ENCODE measurements at regions not wholly inside any gene's neighbourhood (a gene's known extent, or its start where the extent isn't known, plus 50 kb on each side); places are given as distances from the start of the nearest gene placed in this dataset.

- H3K27ac ChIP-seq, result no peak overlapping the region
- DNase-seq, result peak; percentile 48 to 75 (median 61)
- no peaks in the 10 kb centered on the region for H3K36me3 ChIP-seq
- TF ChIP-seq CTCF (IDR thresholded peaks at IDR 0.05), result peak; percentile 63 to 73 (median 67)
- TF ChIP-seq POLR2A (IDR thresholded peaks at IDR 0.05), result no peak
- H3K9me3 ChIP-seq, result no peaks in the 10 kb centered on the region
- no peaks in the 10 kb centered on the region for H3K27me3 ChIP-seq
- 1 to 7% (median 2%) methylated on average over 2 of the region's 2 CpGs for WGBS, 3 donors
- H3K4me3 ChIP-seq, result no peak overlapping the region
- intact Hi-C loops (cut with DNase I), result loop anchor here (2.0 to 10.0 kb wide), 4 partner anchors 304 to 754 kb away; no protein-coding TSS in a partner anchor
- peaks cover 3% of the 10 kb centered on the region for H3K4me1 ChIP-seq (ENCODE audit: insufficient read depth)
Observed at GRCh38 chr12:11581179-11581755, 68.2 kb upstream of the ETV6 start.

GRCh38 chr12:11584221-11584855 is 65.1 kb upstream of the ETV6 start:
- no peak for TF ChIP-seq POLR2A (IDR thresholded peaks at IDR 0.05)
- DNase-seq, result no peak
- H3K27ac ChIP-seq, result no peak overlapping the region
- WGBS, 3 donors, result 85 to 86% (median 86%) methylated on average over 7 of the region's 7 CpGs
- peaks cover 3% of the 10 kb centered on the region for H3K4me1 ChIP-seq (ENCODE audit: insufficient read depth)
- H3K36me3 ChIP-seq, result no peaks in the 10 kb centered on the region
- intact Hi-C loops (cut with DNase I), result loop anchor here (5.0 to 10.0 kb wide), 3 partner anchors 300 to 750 kb away; no protein-coding TSS in a partner anchor
- H3K27me3 ChIP-seq, result no peaks in the 10 kb centered on the region
- no peaks in the 10 kb centered on the region for H3K9me3 ChIP-seq
- H3K4me3 ChIP-seq, result no peak overlapping the region

DNA sequence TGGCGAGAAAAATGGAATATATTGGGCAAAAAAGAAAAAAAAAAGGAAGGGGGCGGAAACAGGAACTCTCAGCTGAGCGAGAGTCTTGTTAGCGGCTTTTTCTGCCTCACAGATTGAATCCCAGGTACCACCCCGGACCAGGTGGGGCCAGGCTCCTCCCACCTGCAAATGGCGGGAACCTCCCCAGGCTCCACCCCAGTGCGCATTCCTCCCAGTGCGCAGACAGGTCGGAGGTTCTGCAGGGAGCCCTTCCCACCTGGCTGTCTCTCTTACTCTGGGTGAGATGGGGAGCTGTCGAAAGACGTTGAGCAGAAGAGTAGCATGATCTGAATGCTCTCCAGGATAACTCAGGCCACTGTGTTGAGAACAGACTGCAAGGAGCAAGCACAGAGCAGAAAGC is 57.0 kb upstream of the ETV6 start:
- intact Hi-C loops (cut with DNase I), result loop anchor here in 1 of 4 donors (5.0 kb wide), 1 partner anchor 425 kb away; no protein-coding TSS in a partner anchor

GRCh38 chr12:11593013-11593412 is 56.5 kb upstream of the ETV6 start:
- Histone ChIP-seq H3K27me3 (no peaks in the 10 kb centered on the region), H3K27ac (no peak overlapping the region), H3K36me3 (no peaks in the 10 kb centered on the region), H3K9me3 (no peaks in the 10 kb centered on the region), H3K4me3 (no peak overlapping the region), H3K4me1 (ENCODE audit: insufficient read depth) (no peaks in the 10 kb centered on the region)
- no peak for TF ChIP-seq EP300 (IDR thresholded peaks at IDR 0.05)
- no peak for DNase-seq
- WGBS, 3 donors, result 89 to 93% (median 93%) methylated on average over 1 of the region's 1 CpG
- intact Hi-C loops (cut with DNase I), result loop anchor here in 1 of 4 donors (5.0 kb wide), 1 partner anchor 424 kb away; no protein-coding TSS in a partner anchor

More for the DNA sequence above, 57.0 kb upstream of the ETV6 start:
- Histone ChIP-seq H3K27me3 (no peaks in the 10 kb centered on the region), H3K36me3 (no peaks in the 10 kb centered on the region), H3K4me3 (no peak overlapping the region), H3K27ac (no peak overlapping the region), H3K9me3 (no peaks in the 10 kb centered on the region), H3K4me1 (ENCODE audit: insufficient read depth) (no peaks in the 10 kb centered on the region)
- no peak for DNase-seq
- TF ChIP-seq POLR2A (IDR thresholded peaks at IDR 0.05) (no peak), EP300 (IDR thresholded peaks at IDR 0.05) (no peak), CTCF (IDR thresholded peaks at IDR 0.05) (no peak)
- 93 to 96% (median 95%) methylated on average over 11 of the region's 11 CpGs for WGBS, 3 donors

DNA sequence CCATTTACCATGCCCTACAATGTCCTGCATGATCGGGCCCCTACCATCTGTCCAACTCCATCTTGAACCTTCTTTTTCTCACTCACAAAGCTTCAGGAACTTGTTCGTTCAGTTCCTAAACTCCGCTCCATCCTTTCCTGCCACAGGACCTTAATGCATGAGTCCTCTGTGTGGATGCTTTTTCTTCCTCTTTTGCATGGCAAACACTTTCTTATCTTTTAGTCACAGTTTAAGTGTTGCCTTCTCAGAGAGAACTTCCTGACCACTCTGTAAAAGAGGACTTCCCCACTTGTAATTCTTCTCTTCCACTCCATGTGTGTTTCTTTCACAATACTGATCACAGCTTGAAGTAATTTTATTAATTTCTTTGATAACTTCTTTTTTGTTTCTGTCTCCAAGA is 54.4 kb upstream of the ETV6 start:
- WGBS, 3 donors, result 89 to 96% (median 93%) methylated on average over 2 to 3 of the region's 3 CpGs
- TF ChIP-seq CTCF (IDR thresholded peaks at IDR 0.05) (no peak), EP300 (IDR thresholded peaks at IDR 0.05) (no peak), POLR2A (IDR thresholded peaks at IDR 0.05) (no peak)
- Histone ChIP-seq H3K4me1 (ENCODE audit: insufficient read depth) (no peaks in the 10 kb centered on the region), H3K27me3 (no peaks in the 10 kb centered on the region), H3K36me3 (no peaks in the 10 kb centered on the region), H3K27ac (no peak overlapping the region), H3K9me3 (no peaks in the 10 kb centered on the region), H3K4me3 (no peak overlapping the region)
- intact Hi-C loops (cut with DNase I), result no loop called here
- DNase-seq, result no peak

Measured in ovary (tissue), 7 donors.